ENCODE measurements at regions not wholly inside any gene's neighbourhood (a gene's known extent, or its start where the extent isn't known, plus 50 kb on each side); places are given as distances from the start of the nearest gene placed in this dataset.

DNA sequence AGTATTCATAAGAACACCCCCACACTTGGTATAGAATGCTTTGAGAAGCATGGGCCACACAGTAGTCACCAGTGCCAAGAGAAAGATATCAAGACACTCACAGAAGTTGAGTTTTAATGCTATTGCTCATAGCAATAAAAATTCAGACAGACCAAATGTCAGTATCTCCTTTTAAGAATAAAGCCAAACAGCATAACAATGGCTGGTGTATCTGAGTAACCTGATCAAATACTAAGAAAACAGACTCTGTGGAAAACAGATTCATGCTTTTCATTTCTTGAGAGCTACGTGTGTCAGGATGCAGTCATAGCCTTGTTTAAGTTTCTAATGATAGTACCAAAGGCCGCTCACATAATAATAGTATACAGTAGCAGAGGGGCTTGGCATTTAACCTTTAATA is 778.5 kb downstream of the MECOM start:
- TF ChIP-seq, protein P1, sequence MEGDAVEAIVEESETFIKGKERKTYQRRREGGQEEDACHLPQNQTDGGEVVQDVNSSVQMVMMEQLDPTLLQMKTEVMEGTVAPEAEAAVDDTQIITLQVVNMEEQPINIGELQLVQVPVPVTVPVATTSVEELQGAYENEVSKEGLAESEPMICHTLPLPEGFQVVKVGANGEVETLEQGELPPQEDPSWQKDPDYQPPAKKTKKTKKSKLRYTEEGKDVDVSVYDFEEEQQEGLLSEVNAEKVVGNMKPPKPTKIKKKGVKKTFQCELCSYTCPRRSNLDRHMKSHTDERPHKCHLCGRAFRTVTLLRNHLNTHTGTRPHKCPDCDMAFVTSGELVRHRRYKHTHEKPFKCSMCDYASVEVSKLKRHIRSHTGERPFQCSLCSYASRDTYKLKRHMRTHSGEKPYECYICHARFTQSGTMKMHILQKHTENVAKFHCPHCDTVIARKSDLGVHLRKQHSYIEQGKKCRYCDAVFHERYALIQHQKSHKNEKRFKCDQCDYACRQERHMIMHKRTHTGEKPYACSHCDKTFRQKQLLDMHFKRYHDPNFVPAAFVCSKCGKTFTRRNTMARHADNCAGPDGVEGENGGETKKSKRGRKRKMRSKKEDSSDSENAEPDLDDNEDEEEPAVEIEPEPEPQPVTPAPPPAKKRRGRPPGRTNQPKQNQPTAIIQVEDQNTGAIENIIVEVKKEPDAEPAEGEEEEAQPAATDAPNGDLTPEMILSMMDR (IDR thresholded peaks at IDR 0.05; ENCODE audit: low read length) = no peak
- TF ChIP-seq EZH2phosphoT487 (IDR thresholded peaks at IDR 0.05; ENCODE audit: low read length) (no peak), EZH2 (optimal IDR thresholded peaks at IDR 0.05; ENCODE audit: low read depth, low read length) (no peak)
- Histone ChIP-seq H3K4me1 (ENCODE audit: low read length) (no peaks in the 10 kb centered on the region), H4K20me1 (ENCODE audit: insufficient read depth, low read length) (no peaks in the 10 kb centered on the region), H3K4me3 (ENCODE audit: low read length) (no peak overlapping the region), H3K9me2 (replicated peaks; ENCODE audit: insufficient read depth, low read length) (no peaks in the 10 kb centered on the region), H3K4me2 (ENCODE audit: low read depth, low read length) (no peak overlapping the region), H2AFZ (ENCODE audit: low read length) (no peak overlapping the region), H3K79me2 (ENCODE audit: low read length) (no peaks in the 10 kb centered on the region), H3K27ac (ENCODE audit: low read length) (no peak overlapping the region), H3K27me3 (replicated peaks; ENCODE audit: insufficient read depth, low read length) (no peaks in the 10 kb centered on the region), H3K9ac (ENCODE audit: low read length) (no peak overlapping the region), H3K36me3 (replicated peaks; ENCODE audit: insufficient read depth, low read length) (no peaks in the 10 kb centered on the region), H3F3A (ENCODE audit: insufficient read depth, low read length) (no peaks in the 10 kb centered on the region), H3K9me3 (replicated peaks; ENCODE audit: insufficient read depth, low read length) (no peaks in the 10 kb centered on the region)
- DNase-seq = no peak

DNA sequence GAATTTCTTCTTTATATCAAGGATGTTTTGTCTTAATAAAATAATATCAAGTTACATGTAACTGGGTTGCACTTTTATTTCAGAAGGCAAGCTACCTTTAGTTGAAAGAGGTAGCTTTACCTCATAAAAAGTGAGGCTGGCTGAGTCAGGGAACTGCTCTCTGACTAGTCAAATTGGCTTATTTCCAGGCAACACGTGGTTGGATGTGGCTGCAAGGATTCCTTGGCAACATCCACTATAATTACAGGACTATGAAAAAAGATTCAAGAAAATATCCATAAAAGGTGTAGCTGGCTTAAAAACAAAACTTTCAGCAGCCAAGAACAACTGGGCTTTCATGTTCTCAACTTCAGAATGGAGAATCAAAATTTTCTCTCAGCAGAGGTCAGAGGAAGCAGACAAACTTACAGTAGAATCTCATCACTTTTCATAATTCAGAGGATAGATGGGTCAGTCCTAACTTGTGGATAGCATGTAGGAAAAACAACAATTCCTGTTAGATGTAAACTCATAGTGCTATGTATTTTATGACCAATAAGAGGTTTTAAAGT is 779.1 kb downstream of the MECOM start:
- Histone ChIP-seq H3K27ac (ENCODE audit: low read length) (no peak overlapping the region), H2AFZ (ENCODE audit: low read length) (no peak overlapping the region), H3K9me2 (replicated peaks; ENCODE audit: insufficient read depth, low read length) (no peaks in the 10 kb centered on the region), H3K4me2 (ENCODE audit: low read depth, low read length) (no peak overlapping the region), H3K36me3 (replicated peaks; ENCODE audit: insufficient read depth, low read length) (no peaks in the 10 kb centered on the region), H3K4me1 (ENCODE audit: low read length) (no peaks in the 10 kb centered on the region), H3K9ac (ENCODE audit: low read length) (no peak overlapping the region), H3F3A (ENCODE audit: insufficient read depth, low read length) (no peaks in the 10 kb centered on the region), H3K9me3 (replicated peaks; ENCODE audit: insufficient read depth, low read length) (no peaks in the 10 kb centered on the region), H3K79me2 (ENCODE audit: low read length) (no peaks in the 10 kb centered on the region), H3K27me3 (replicated peaks; ENCODE audit: insufficient read depth, low read length) (no peaks in the 10 kb centered on the region), H4K20me1 (ENCODE audit: insufficient read depth, low read length) (no peaks in the 10 kb centered on the region), H3K4me3 (ENCODE audit: low read length) (no peak overlapping the region)
- no peak for DNase-seq
- no peak for TF ChIP-seq EZH2phosphoT487 (IDR thresholded peaks at IDR 0.05; ENCODE audit: low read length)
- TF ChIP-seq, protein P1 (IDR thresholded peaks at IDR 0.05; ENCODE audit: low read length) = no peak
- no peak for TF ChIP-seq EZH2 (optimal IDR thresholded peaks at IDR 0.05; ENCODE audit: low read depth, low read length)

DNA sequence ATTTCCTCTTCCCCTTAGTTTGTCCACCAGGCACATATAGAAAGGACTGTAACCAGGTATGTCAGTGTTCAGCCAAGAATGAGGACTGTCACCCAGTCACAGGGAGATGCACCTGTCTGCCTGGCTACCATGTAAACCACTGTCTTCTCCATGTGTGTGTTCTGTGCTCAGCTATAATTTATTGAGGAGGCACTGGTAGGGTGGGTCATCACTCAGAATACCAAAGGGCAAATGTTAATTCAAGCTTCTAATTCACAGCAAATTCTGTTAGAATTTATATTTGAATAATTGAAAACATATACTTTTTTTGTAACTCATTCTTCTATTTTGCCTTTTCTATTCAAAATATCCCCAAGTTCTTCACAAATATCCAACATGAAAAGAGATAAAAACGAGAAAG is 780.4 kb downstream of the MECOM start:
- Histone ChIP-seq H3K9me2 (replicated peaks; ENCODE audit: insufficient read depth, low read length) (no peaks in the 10 kb centered on the region), H3K79me2 (ENCODE audit: low read length) (no peaks in the 10 kb centered on the region), H2AFZ (ENCODE audit: low read length) (no peak overlapping the region), H3F3A (ENCODE audit: insufficient read depth, low read length) (no peaks in the 10 kb centered on the region), H3K36me3 (replicated peaks; ENCODE audit: insufficient read depth, low read length) (no peaks in the 10 kb centered on the region), H3K4me1 (ENCODE audit: low read length) (no peaks in the 10 kb centered on the region), H3K4me3 (ENCODE audit: low read length) (no peak overlapping the region), H4K20me1 (ENCODE audit: insufficient read depth, low read length) (no peaks in the 10 kb centered on the region), H3K27me3 (replicated peaks; ENCODE audit: insufficient read depth, low read length) (no peaks in the 10 kb centered on the region), H3K9me3 (replicated peaks; ENCODE audit: insufficient read depth, low read length) (no peaks in the 10 kb centered on the region), H3K27ac (ENCODE audit: low read length) (no peak overlapping the region), H3K9ac (ENCODE audit: low read length) (no peak overlapping the region), H3K4me2 (ENCODE audit: low read depth, low read length) (no peak overlapping the region)
- TF ChIP-seq, protein P1 (IDR thresholded peaks at IDR 0.05; ENCODE audit: low read length) = no peak
- TF ChIP-seq EZH2phosphoT487 (IDR thresholded peaks at IDR 0.05; ENCODE audit: low read length) (no peak), EZH2 (optimal IDR thresholded peaks at IDR 0.05; ENCODE audit: low read depth, low read length) (no peak)
- DNase-seq = no peak

Measured in MM.1S (cell line).